ENCODE measurements at regions not wholly inside any gene's neighbourhood (a gene's known extent, or its start where the extent isn't known, plus 50 kb on each side); places are given as distances from the start of the nearest gene placed in this dataset.

- 95% methylated on average over 1 of the region's 1 CpG for WGBS
- Histone ChIP-seq H3K27me3 (ENCODE audit: control insufficient read depth in 4 of 4, insufficient read depth in 4 of 4, low read length in 3 of 4) (no peaks in the 10 kb centered on the region), H3K4me3 (ENCODE audit: low read depth in 1 of 3, low read length in 3 of 3) (no peak overlapping the region), H3K9me3 (ENCODE audit: control insufficient read depth in 4 of 4, low read length in 3 of 4) (peaks cover 0 to 8% (median 0%) of the 10 kb centered on the region in 4 donors), H3K36me3 (ENCODE audit: control insufficient read depth in 4 of 4, insufficient read depth in 3 of 4, low read depth in 1 of 4, low read length in 3 of 4) (no peaks in the 10 kb centered on the region), H3K4me1 (ENCODE audit: control insufficient read depth in 4 of 4, insufficient read depth in 4 of 4, low read length in 3 of 4) (peaks cover 0 to 1% (median under 1%) of the 10 kb centered on the region in 4 donors), H3K27ac (ENCODE audit: low read depth in 1 of 2, low read length in 2 of 2) (no peak overlapping the region), H3K9ac (ENCODE audit: low read depth in 1 of 2, low read length in 2 of 2) (no peak overlapping the region)
- no peak for DNase-seq (ENCODE audit: low spot score)
- TF ChIP-seq ZBTB33 (IDR thresholded peaks at IDR 0.05) (no peak), RAD21 (IDR thresholded peaks at IDR 0.05) (no peak), GABPA (IDR thresholded peaks at IDR 0.05 in 1 of 2, conservative IDR thresholded peaks at IDR 0.05 in 1 of 2) (no peak), REST (IDR thresholded peaks at IDR 0.05) (no peak), HNF4G (IDR thresholded peaks at IDR 0.05) (no peak), MAX (IDR thresholded peaks at IDR 0.05) (no peak), YY1 (IDR thresholded peaks at IDR 0.05) (no peak), FOXA1 (IDR thresholded peaks at IDR 0.05) (no peak), NR2F2 (IDR thresholded peaks at IDR 0.05) (no peak), HNF4A (conservative IDR thresholded peaks at IDR 0.05) (no peak), SP1 (IDR thresholded peaks at IDR 0.05) (no peak), TAF1 (conservative IDR thresholded peaks at IDR 0.05) (no peak), RXRA (IDR thresholded peaks at IDR 0.05) (no peak), FOXA2 (IDR thresholded peaks at IDR 0.05) (no peak), JUND (IDR thresholded peaks at IDR 0.05) (no peak), EGR1 (IDR thresholded peaks at IDR 0.05; ENCODE audit: low read depth in 2 of 2) (no peak), CTCF (IDR thresholded peaks at IDR 0.05; ENCODE audit: low read depth, low read length, missing input control) (no peak)
- TF ChIP-seq, protein P1, sequence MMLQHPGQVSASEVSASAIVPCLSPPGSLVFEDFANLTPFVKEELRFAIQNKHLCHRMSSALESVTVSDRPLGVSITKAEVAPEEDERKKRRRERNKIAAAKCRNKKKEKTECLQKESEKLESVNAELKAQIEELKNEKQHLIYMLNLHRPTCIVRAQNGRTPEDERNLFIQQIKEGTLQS (IDR thresholded peaks at IDR 0.05): no peak
Measured at GRCh38 chr5:125704888-125705287, 718.3 kb upstream of the GRAMD2B start.

All from liver (tissue), 8 donors.